ENCODE measurements at regions not wholly inside any gene's neighbourhood (a gene's known extent, or its start where the extent isn't known, plus 50 kb on each side); places are given as distances from the start of the nearest gene placed in this dataset.
A peak's percentile ranks its signal among the peaks of the same experiment; 100 is the strongest.

- no peaks in the 10 kb centered on the region for H3K27me3 ChIP-seq (ENCODE audit: insufficient read depth in 3 of 3, low read length in 2 of 3)
- H3K9me3 ChIP-seq: no peaks in the 10 kb centered on the region
- peaks cover 7% of the 10 kb centered on the region for H3K4me1 ChIP-seq
- WGBS, 3 donors: 87 to 92% (median 89%) methylated on average over 3 of the region's 3 CpGs
- no peak overlapping the region for H3K4me3 ChIP-seq
- no peak overlapping the region for H3K27ac ChIP-seq
- ATAC-seq: no peak
- intact Hi-C loops (cut with DNase I): no loop called here
- no peak for TF ChIP-seq CTCF (IDR thresholded peaks at IDR 0.05)
- DNase-seq: no peak
- H3K36me3 ChIP-seq (ENCODE audit: insufficient read depth in 1 of 2, low read depth in 1 of 2): no peaks in the 10 kb centered on the region
Observed at GRCh38 chr5:115394531-115394930, 98.1 kb upstream of the CCDC112 start.

- Histone ChIP-seq H3K27ac (no peak overlapping the region), H3K27me3 (ENCODE audit: insufficient read depth in 3 of 3, low read length in 2 of 3) (no peaks in the 10 kb centered on the region), H3K9me3 (no peaks in the 10 kb centered on the region), H3K36me3 (ENCODE audit: insufficient read depth in 1 of 2, low read depth in 1 of 2) (no peaks in the 10 kb centered on the region), H3K4me3 (no peak overlapping the region), H3K4me1 (peaks cover 7% of the 10 kb centered on the region)
- no peak for DNase-seq
- no peak for ATAC-seq
- intact Hi-C loops (cut with DNase I): no loop called here
- no peak for TF ChIP-seq CTCF (IDR thresholded peaks at IDR 0.05)
- WGBS, 3 donors: 31 to 50% (median 44%) methylated on average over 4 of the region's 4 CpGs
Observed at GRCh38 chr5:115393239-115393638, 96.8 kb upstream of the CCDC112 start.

- no peak overlapping the region for H3K4me3 ChIP-seq
- H3K27me3 ChIP-seq (ENCODE audit: insufficient read depth in 3 of 3, low read length in 2 of 3): no peaks in the 10 kb centered on the region
- H3K27ac ChIP-seq: no peak overlapping the region
- no peak for DNase-seq
- WGBS, 3 donors: 25 to 39% (median 32%) methylated on average over 1 of the region's 1 CpG
- no peak for TF ChIP-seq CTCF (IDR thresholded peaks at IDR 0.05)
- intact Hi-C loops (cut with DNase I): no loop called here
- no peaks in the 10 kb centered on the region for H3K36me3 ChIP-seq (ENCODE audit: insufficient read depth in 1 of 2, low read depth in 1 of 2)
- ATAC-seq: no peak
- H3K9me3 ChIP-seq: no peaks in the 10 kb centered on the region
- peaks cover 7% of the 10 kb centered on the region for H3K4me1 ChIP-seq
Observed at GRCh38 chr5:115392611-115393010, 96.2 kb upstream of the CCDC112 start.

GRCh38 chr5:115391780-115392179 lies 95.3 kb upstream of the CCDC112 start:
- whole genome bisulfite sequencing, 3 donors: 90 to 96% (median 96%) methylated on average over 5 of the region's 5 CpGs
- ATAC-seq (no peak), DNase-seq (no peak)
- intact Hi-C loops (cut with DNase I): no loop called here
- TF ChIP-seq CTCF (IDR thresholded peaks at IDR 0.05): no peak
- Histone ChIP-seq H3K27me3 (ENCODE audit: insufficient read depth in 3 of 3, low read length in 2 of 3) (no peaks in the 10 kb centered on the region), H3K27ac (no peak overlapping the region), H3K4me3 (no peak overlapping the region), H3K9me3 (no peaks in the 10 kb centered on the region), H3K36me3 (ENCODE audit: insufficient read depth in 1 of 2, low read depth in 1 of 2) (no peaks in the 10 kb centered on the region), H3K4me1 (peaks cover 7% of the 10 kb centered on the region)

GRCh38 chr5:115389799-115390382 lies 93.4 kb upstream of the CCDC112 start:
- Histone ChIP-seq H3K9me3 (no peaks in the 10 kb centered on the region), H3K4me1 (peaks cover 7% of the 10 kb centered on the region), H3K4me3 (no peak overlapping the region), H3K27me3 (ENCODE audit: insufficient read depth in 3 of 3, low read length in 2 of 3) (no peaks in the 10 kb centered on the region), H3K36me3 (ENCODE audit: insufficient read depth in 1 of 2, low read depth in 1 of 2) (no peaks in the 10 kb centered on the region), H3K27ac (no peak overlapping the region)
- no peak for DNase-seq
- peak in 2 of 4 donors; percentile 27 to 40 for ATAC-seq
- intact Hi-C loops (cut with DNase I): no loop called here
- 81 to 87% (median 86%) methylated on average over 15 of the region's 15 CpGs for WGBS, 3 donors
- no peak for TF ChIP-seq CTCF (IDR thresholded peaks at IDR 0.05)

Measured in psoas muscle (tissue), 7 donors.